A673 (cell line): ENCODE measurements at regions not wholly inside any gene's neighbourhood (a gene's known extent, or its start where the extent isn't known, plus 50 kb on each side); places are given as distances from the start of the nearest gene placed in this dataset.
"Not testable (repeated sequence)": the region's sequence is repeated elsewhere in the genome, so short reads cannot be mapped to it uniquely, and the experiment has no call there.

Experiments
- BruUV-seq: library from RNA; stranded (reverse); fragments of 400-500 nt; replicated peaks from 2 replicates; lab custom pipeline; 2021; lab: Mats Ljungman, UMichigan
- CTCF ChIA-PET: fragments of 300-600 bp; sonication (Branson Sonifier 250); formaldehyde crosslinking; loops from one replicate; lab custom pipeline; 2022; ENCODE audit warnings: antibody characterized with exemption; lab: Charles Lee
- POLR2A ChIA-PET: fragments of 300-600 bp; sonication (Branson Sonifier 250); formaldehyde crosslinking; loops from one replicate; lab custom pipeline; 2022; ENCODE audit warnings: antibody characterized with exemption; ENCODE audit not compliant: low non-redundant PET; lab: Charles Lee
- DNase-seq: peaks from one replicate; pipeline ENCODE4 v3.0.0-alpha.2; 2015; ENCODE audit warnings: low spot score
- H3K27ac ChIP-seq: fragments of 200-600 bp; sonication (generic); 2 replicates; pipeline ENCODE4 v1.5.1; 2016; ENCODE audit warnings: mixed run types, low read depth, mild to moderate bottlenecking, mixed read lengths, antibody characterized with exemption, low read length; ENCODE audit not compliant: poor library complexity, severe bottlenecking
- H3K27me3 ChIP-seq: fragments of 200-600 bp; sonication (generic); replicated peaks from 2 replicates; pipeline ENCODE4 v1.6.1; 2017; ENCODE audit warnings: mixed run types, low read depth, mild to moderate bottlenecking, mixed read lengths, antibody characterized with exemption, low read length; ENCODE audit not compliant: insufficient read depth, poor library complexity
- H3K36me3 ChIP-seq: fragments of 200-600 bp; sonication (generic); 2 replicates; pipeline ENCODE4 v1.6.1; 2016; ENCODE audit warnings: mixed run types, mild to moderate bottlenecking, mixed read lengths, antibody characterized with exemption, low read length; ENCODE audit not compliant: insufficient read depth, poor library complexity, severe bottlenecking
- H3K4me1 ChIP-seq: fragments of 200-600 bp; sonication (generic); 2 replicates; pipeline ENCODE4 v1.6.1; 2017; ENCODE audit warnings: mixed run types, mild to moderate bottlenecking, mixed read lengths, antibody characterized with exemption, low read length; ENCODE audit not compliant: insufficient read depth, poor library complexity, severe bottlenecking
- H3K4me3 ChIP-seq: fragments of 200-600 bp; sonication (generic); 2 replicates; pipeline ENCODE4 v1.5.1; 2016; ENCODE audit warnings: low read depth, mixed run types, mild to moderate bottlenecking, mixed read lengths, low read length; ENCODE audit not compliant: poor library complexity, severe bottlenecking
- H3K9me3 ChIP-seq: fragments of 200-600 bp; sonication (generic); 2 replicates; pipeline ENCODE4 v1.6.1; 2016; ENCODE audit warnings: mixed run types, low read depth, mild to moderate bottlenecking, mixed read lengths, antibody characterized with exemption, low read length; ENCODE audit not compliant: poor library complexity, severe bottlenecking
- EZH2 ChIP-seq: fragments of 200-600 bp; sonication (generic); IDR thresholded peaks from 2 replicates; pipeline ENCODE4 v1.6.1; 2017; ENCODE audit warnings: borderline replicate concordance, low read depth, mild to moderate bottlenecking, mixed read lengths, antibody characterized with exemption, low read length; ENCODE audit not compliant: poor library complexity, severe bottlenecking
- intact Hi-C: fragments of 100-400 bp; cut with micrococcal nuclease; formaldehyde crosslinking; loops from one replicate; pipeline ENCODE4 v1.10.0; 2022; ENCODE audit not compliant: unreplicated experiment
- TF ChIP-seq, protein P1 (sequence below): fragments of 300-800, 200-600 bp; sonication (generic); conservative IDR thresholded peaks from 2 replicates; pipeline ENCODE4 v1.5.1; 2017; ENCODE audit warnings: low read depth, mild to moderate bottlenecking, antibody characterized with exemption, low read length, moderate library complexity, mixed read lengths

DNA sequence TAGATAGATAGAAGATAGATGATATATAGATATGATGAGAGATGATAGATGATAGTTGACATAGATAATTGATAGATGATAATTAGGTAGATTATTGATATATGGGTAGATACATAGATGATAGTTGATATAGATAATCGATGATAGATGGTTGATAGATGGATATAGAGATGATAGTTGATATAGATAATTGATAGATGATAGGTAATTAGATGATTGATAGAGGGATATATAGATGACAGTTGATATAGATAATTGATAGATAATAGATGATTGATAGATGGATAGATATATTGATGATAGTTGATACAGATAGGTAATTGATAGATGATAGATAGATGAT lies 72.3 kb downstream of the PRR15 start:
- H3K9me3 ChIP-seq = no peaks in the 10 kb centered on the region
- intact Hi-C loops = loop anchor here (10.0 kb wide), 2 partner anchors 79 to 289 kb away; no protein-coding TSS in a partner anchor
- H3K27me3 ChIP-seq = no peaks in the 10 kb centered on the region
- no peaks in the 10 kb centered on the region for H3K36me3 ChIP-seq
- H3K4me1 ChIP-seq = no peaks in the 10 kb centered on the region
- ChIA-PET POLR2A (no interaction called here), CTCF (interaction anchor here (0.9 to 1.0 kb wide), 2 partner anchors 16 to 285 kb away, joined by 3 to 6 read pairs; no protein-coding TSS in a partner anchor)
- H3K4me3 ChIP-seq = no peak overlapping the region
- H3K27ac ChIP-seq = no peak overlapping the region
- no TSS peak for BruUV-seq
- no peak for TF ChIP-seq EZH2
- TF ChIP-seq, protein P1, sequence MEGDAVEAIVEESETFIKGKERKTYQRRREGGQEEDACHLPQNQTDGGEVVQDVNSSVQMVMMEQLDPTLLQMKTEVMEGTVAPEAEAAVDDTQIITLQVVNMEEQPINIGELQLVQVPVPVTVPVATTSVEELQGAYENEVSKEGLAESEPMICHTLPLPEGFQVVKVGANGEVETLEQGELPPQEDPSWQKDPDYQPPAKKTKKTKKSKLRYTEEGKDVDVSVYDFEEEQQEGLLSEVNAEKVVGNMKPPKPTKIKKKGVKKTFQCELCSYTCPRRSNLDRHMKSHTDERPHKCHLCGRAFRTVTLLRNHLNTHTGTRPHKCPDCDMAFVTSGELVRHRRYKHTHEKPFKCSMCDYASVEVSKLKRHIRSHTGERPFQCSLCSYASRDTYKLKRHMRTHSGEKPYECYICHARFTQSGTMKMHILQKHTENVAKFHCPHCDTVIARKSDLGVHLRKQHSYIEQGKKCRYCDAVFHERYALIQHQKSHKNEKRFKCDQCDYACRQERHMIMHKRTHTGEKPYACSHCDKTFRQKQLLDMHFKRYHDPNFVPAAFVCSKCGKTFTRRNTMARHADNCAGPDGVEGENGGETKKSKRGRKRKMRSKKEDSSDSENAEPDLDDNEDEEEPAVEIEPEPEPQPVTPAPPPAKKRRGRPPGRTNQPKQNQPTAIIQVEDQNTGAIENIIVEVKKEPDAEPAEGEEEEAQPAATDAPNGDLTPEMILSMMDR = no peak
- no peak for DNase-seq

DNA sequence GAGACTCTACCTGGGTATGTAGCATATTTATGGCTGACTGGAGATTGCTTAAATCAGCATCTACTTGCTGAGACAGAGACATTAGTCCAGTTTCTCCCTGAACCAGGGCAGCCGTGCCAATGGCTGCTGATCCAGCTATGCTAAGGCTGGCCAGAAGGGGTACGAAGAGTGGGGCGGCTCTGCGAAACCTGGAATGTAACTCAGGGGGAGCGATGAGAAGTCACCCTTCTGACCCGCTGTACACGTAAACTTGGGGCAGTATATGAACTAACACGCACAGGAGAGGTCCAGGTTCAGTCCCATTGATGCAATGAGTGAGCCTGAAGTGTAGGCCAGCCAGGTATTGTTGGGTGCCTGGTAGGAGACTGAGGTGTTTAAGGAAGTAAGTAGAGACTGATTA lies 73.7 kb downstream of the PRR15 start:
- no peaks in the 10 kb centered on the region for H3K36me3 ChIP-seq
- TF ChIP-seq, protein P1 = no peak
- TF ChIP-seq EZH2 = no peak
- BruUV-seq = no TSS peak
- CTCF ChIA-PET = interaction anchor here (1.2 kb wide), 1 partner anchor 284 kb away, joined by 4 read pairs; no protein-coding TSS in a partner anchor
- H3K4me3 ChIP-seq = no peak overlapping the region
- no peaks in the 10 kb centered on the region for H3K4me1 ChIP-seq
- H3K27ac ChIP-seq = no peak overlapping the region
- no peaks in the 10 kb centered on the region for H3K9me3 ChIP-seq
- H3K27me3 ChIP-seq = no peaks in the 10 kb centered on the region
- DNase-seq = no peak
- intact Hi-C loops = loop anchor here (10.0 kb wide), 2 partner anchors 77 to 287 kb away; no protein-coding TSS in a partner anchor
- POLR2A ChIA-PET = no interaction called here

DNA sequence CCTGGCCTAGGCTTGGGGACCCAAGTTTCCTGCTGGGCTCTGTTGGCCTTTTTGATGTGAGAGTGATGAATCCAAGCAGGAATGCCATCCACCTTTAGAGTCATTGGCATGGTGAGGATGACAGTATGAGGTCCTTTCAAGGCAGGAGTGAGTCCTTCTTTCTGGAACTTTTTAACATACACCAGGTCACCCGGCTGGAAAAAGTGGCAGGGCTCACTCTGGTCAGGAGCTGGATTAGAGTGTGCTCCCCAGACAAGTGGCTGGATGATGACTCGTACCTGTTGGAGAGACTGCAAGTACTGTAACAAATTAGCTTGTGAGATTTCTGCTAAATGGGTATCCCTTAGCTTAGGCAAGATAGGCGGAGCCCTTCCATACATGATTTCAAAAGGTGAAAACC lies 75.2 kb downstream of the PRR15 start:
- BruUV-seq, H3K4me1 ChIP-seq, H3K36me3 ChIP-seq, H3K9me3 ChIP-seq, POLR2A ChIA-PET, DNase-seq, H3K27ac ChIP-seq, H3K27me3 ChIP-seq, H3K4me3 ChIP-seq, CTCF ChIA-PET: not testable (repeated sequence)
- intact Hi-C loops = loop anchor here (10.0 kb wide), 2 partner anchors 76 to 286 kb away; no protein-coding TSS in a partner anchor

DNA sequence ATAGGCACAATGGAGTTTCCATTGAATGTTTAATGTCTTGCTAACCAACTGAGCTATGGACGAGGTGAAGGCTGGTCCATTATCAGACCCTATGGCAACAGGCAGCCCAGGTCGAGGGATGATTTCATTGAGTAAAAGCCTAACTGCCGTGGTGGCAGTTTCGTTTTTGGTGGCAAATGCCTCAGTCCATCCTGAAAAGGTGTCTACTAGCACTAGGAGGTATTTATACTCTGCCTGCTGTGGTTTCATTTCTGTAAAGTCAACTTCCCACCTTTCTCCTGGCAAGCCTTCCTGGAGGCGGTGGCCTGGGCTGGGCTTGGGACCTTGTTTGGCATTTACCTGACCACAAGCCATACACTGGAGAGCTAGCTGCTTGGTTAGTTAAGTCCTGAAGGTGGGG lies 75.8 kb downstream of the PRR15 start:
- H3K9me3 ChIP-seq = no peaks in the 10 kb centered on the region
- H3K36me3 ChIP-seq = no peaks in the 10 kb centered on the region
- DNase-seq = no peak
- H3K4me3 ChIP-seq = no peak overlapping the region
- intact Hi-C loops = loop anchor here (10.0 kb wide), 2 partner anchors 75 to 285 kb away; no protein-coding TSS in a partner anchor
- H3K4me1 ChIP-seq = no peaks in the 10 kb centered on the region
- ChIA-PET POLR2A (no interaction called here), CTCF (no interaction called here)
- H3K27ac ChIP-seq = no peak overlapping the region
- TF ChIP-seq, protein P1 = no peak
- no peak for TF ChIP-seq EZH2
- H3K27me3 ChIP-seq = no peaks in the 10 kb centered on the region
- no TSS peak for BruUV-seq
